ENCODE measurements at regions not wholly inside any gene's neighbourhood (a gene's known extent, or its start where the extent isn't known, plus 50 kb on each side); places are given as distances from the start of the nearest gene placed in this dataset.

GRCh38 chr6:6384520-6384919, 64.1 kb upstream of the F13A1 start:
- no peak overlapping the region for H3K4me2 ChIP-seq (replicated peaks; ENCODE audit: low read depth, low read length, poor library complexity, severe bottlenecking)
- Mint-ChIP-seq H3K4me3 (no peak overlapping the region), H3K4me1 (peaks cover 17% of the 10 kb centered on the region), H3K27me3 (no peaks in the 10 kb centered on the region), H3K9me3 (ENCODE audit: insufficient read depth) (no peaks in the 10 kb centered on the region), H3K27ac (no peak overlapping the region)
- intact Hi-C loops (cut with micrococcal nuclease) = no loop called here
- H2AFZ ChIP-seq (ENCODE audit: insufficient read depth, low read depth, low read length, poor library complexity, severe bottlenecking) = no peak overlapping the region
- peaks cover 4% of the 10 kb centered on the region in 2 donors for H3K4me1 ChIP-seq (ENCODE audit: control insufficient read depth in 2 of 2, insufficient read depth in 2 of 2, low read length in 2 of 2)
- CTCF ChIA-PET = no interaction called here
- no peak for TF ChIP-seq EZH2 (IDR thresholded peaks at IDR 0.05; ENCODE audit: borderline replicate concordance, insufficient read depth, low read depth, low read length, poor library complexity, severe bottlenecking)
- 79% methylated on average over 6 of the region's 7 CpGs for WGBS (ENCODE audit: insufficient coverage)
- no peaks in the 10 kb centered on the region for H4K20me1 ChIP-seq (ENCODE audit: control insufficient read depth, insufficient read depth, low read length, poor library complexity, severe bottlenecking)
- H3K27ac ChIP-seq (ENCODE audit: low read length in 2 of 2) = no peak overlapping the region
- no peak overlapping the region for H3K9ac ChIP-seq (ENCODE audit: low read length)
- H3K9me3 ChIP-seq (ENCODE audit: control extremely low read depth in 1 of 3, control insufficient read depth in 2 of 3, insufficient read depth in 1 of 3, low read length in 2 of 3) = no peaks in the 10 kb centered on the region
- H3K4me3 ChIP-seq (ENCODE audit: control extremely low read depth in 1 of 5, extremely low read depth in 1 of 5, insufficient read depth in 1 of 5, low read depth in 2 of 5, low read length in 4 of 5) = no peak overlapping the region
- H3K27me3 ChIP-seq (replicated peaks in 1 of 4; ENCODE audit: control extremely low read depth in 1 of 4, control insufficient read depth in 3 of 4, insufficient read depth in 4 of 4, low read length in 3 of 4) = no peaks in the 10 kb centered on the region
- H3K79me2 ChIP-seq (ENCODE audit: control insufficient read depth, insufficient read depth, low read length) = no peaks in the 10 kb centered on the region
- DNase-seq (no peak), ATAC-seq (ENCODE audit: low read depth) (no peak)
- POLR2A ChIA-PET = no interaction called here
- no peaks in the 10 kb centered on the region for H3K36me3 ChIP-seq (replicated peaks in 1 of 2; ENCODE audit: control extremely low read depth in 1 of 2, control insufficient read depth in 1 of 2, extremely low read depth in 1 of 2, insufficient read depth in 2 of 2, low read length in 1 of 2)

- H2AFZ ChIP-seq (ENCODE audit: insufficient read depth, low read depth, low read length, poor library complexity, severe bottlenecking) = no peak overlapping the region
- ChIA-PET CTCF (interaction anchor here (2.3 kb wide), 1 partner anchor 8 kb away, joined by 6 read pairs; no protein-coding TSS in a partner anchor), POLR2A (no interaction called here)
- no peak overlapping the region for H3K4me3 Mint-ChIP-seq
- H3K27ac ChIP-seq (ENCODE audit: low read length in 2 of 2) = no peak overlapping the region
- no peak overlapping the region for H3K4me3 ChIP-seq (ENCODE audit: control extremely low read depth in 1 of 5, extremely low read depth in 1 of 5, insufficient read depth in 1 of 5, low read depth in 2 of 5, low read length in 4 of 5)
- no CpG with 5 or more reads among the region's 4 CpGs for WGBS (ENCODE audit: insufficient coverage)
- no peak overlapping the region for H3K27ac Mint-ChIP-seq
- intact Hi-C loops (cut with micrococcal nuclease) = no loop called here
- no peak overlapping the region for H3K9ac ChIP-seq (ENCODE audit: low read length)
- no peaks in the 10 kb centered on the region for H3K79me2 ChIP-seq (ENCODE audit: control insufficient read depth, insufficient read depth, low read length)
- no peaks in the 10 kb centered on the region for H3K27me3 Mint-ChIP-seq
- H3K4me2 ChIP-seq (replicated peaks; ENCODE audit: low read depth, low read length, poor library complexity, severe bottlenecking) = no peak overlapping the region
- H3K9me3 ChIP-seq (ENCODE audit: control extremely low read depth in 1 of 3, control insufficient read depth in 2 of 3, insufficient read depth in 1 of 3, low read length in 2 of 3) = no peaks in the 10 kb centered on the region
- DNase-seq (no peak), ATAC-seq (ENCODE audit: low read depth) (no peak)
- no peaks in the 10 kb centered on the region for H3K9me3 Mint-ChIP-seq (ENCODE audit: insufficient read depth)
- peaks cover 12 to 13% of the 10 kb centered on the region in 2 donors for H3K4me1 ChIP-seq (ENCODE audit: control insufficient read depth in 2 of 2, insufficient read depth in 2 of 2, low read length in 2 of 2)
- H4K20me1 ChIP-seq (ENCODE audit: control insufficient read depth, insufficient read depth, low read length, poor library complexity, severe bottlenecking) = no peaks in the 10 kb centered on the region
- TF ChIP-seq CTCF (IDR thresholded peaks at IDR 0.05) (no peak), EZH2 (IDR thresholded peaks at IDR 0.05; ENCODE audit: borderline replicate concordance, insufficient read depth, low read depth, low read length, poor library complexity, severe bottlenecking) (no peak)
- H3K27me3 ChIP-seq (replicated peaks in 1 of 4; ENCODE audit: control extremely low read depth in 1 of 4, control insufficient read depth in 3 of 4, insufficient read depth in 4 of 4, low read length in 3 of 4) = no peaks in the 10 kb centered on the region
- H3K36me3 ChIP-seq (replicated peaks in 1 of 2; ENCODE audit: control extremely low read depth in 1 of 2, control insufficient read depth in 1 of 2, extremely low read depth in 1 of 2, insufficient read depth in 2 of 2, low read length in 1 of 2) = no peaks in the 10 kb centered on the region
- peaks cover 21% of the 10 kb centered on the region for H3K4me1 Mint-ChIP-seq
Observed at GRCh38 chr6:6386010-6386409, 65.5 kb upstream of the F13A1 start.
